ENCODE measurements at regions not wholly inside any gene's neighbourhood (a gene's known extent, or its start where the extent isn't known, plus 50 kb on each side); places are given as distances from the start of the nearest gene placed in this dataset.

DNA sequence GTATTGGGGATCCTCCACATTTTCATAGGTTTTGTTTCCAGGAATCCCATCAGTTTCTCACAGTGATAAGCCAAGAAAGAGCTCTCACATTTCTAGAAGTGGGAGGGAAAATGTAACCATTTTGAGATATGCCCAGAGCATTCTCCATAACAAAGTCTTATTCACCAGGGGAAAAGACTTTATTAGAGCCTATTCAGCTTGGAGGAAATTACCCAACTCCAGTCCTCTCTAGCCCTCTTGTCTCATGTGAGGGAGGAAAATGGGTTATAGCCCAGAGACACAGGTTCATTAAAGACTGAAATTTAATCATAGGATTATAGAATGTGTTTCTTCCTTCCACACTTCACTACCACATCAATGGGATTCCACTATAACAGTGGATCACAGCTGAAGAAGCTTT lies 61.6 kb upstream of the DYNC1I1 start:
- intact Hi-C loops (cut with micrococcal nuclease) (no loop called here), dilution Hi-C loops (cut with HindIII; ENCODE audit: low sequenced_read_pairs, unreplicated experiment) (no loop called here), in situ Hi-C loops (cut with MboI; ENCODE audit: low sequenced_read_pairs) (no loop called here)
- Histone ChIP-seq H2BK15ac (ENCODE audit: low read depth, low read length) (no peak overlapping the region), H3K79me1 (ENCODE audit: low read depth in 1 of 2, low read length in 2 of 2) (no peaks in the 10 kb centered on the region), H2BK20ac (ENCODE audit: low read depth, low read length) (no peak overlapping the region), H3K4ac (ENCODE audit: low read depth, low read length) (no peak overlapping the region), H3K4me2 (ENCODE audit: low read depth, low read length) (no peak overlapping the region), H4K20me1 (ENCODE audit: insufficient read depth, low read length) (no peaks in the 10 kb centered on the region), H3K56ac (ENCODE audit: extremely low read depth, insufficient read depth, low read length) (no peak overlapping the region), H3K27me3 (ENCODE audit: control insufficient read depth, insufficient read depth, low read length) (no peaks in the 10 kb centered on the region), H3K9ac (ENCODE audit: low read depth, low read length) (no peak overlapping the region), H4K8ac (ENCODE audit: low read depth in 2 of 2, low read length in 2 of 2) (no peak overlapping the region), H4K91ac (ENCODE audit: insufficient read depth, low read depth, low read length) (no peak overlapping the region), H3K4me3 (ENCODE audit: insufficient read depth, low read depth, low read length) (no peak overlapping the region), H2BK120ac (ENCODE audit: low read depth, low read length) (no peak overlapping the region), H2AFZ (replicated peaks; ENCODE audit: low read length, poor library complexity) (no peak overlapping the region), H3K36me3 (ENCODE audit: control insufficient read depth, insufficient read depth, low read length) (no peaks in the 10 kb centered on the region), H2AK5ac (ENCODE audit: low read depth, low read length) (no peak overlapping the region), H4K5ac (ENCODE audit: low read depth, low read length) (no peak overlapping the region), H3K18ac (ENCODE audit: low read depth, low read length) (no peak overlapping the region), H3K9me3 (ENCODE audit: control insufficient read depth, insufficient read depth, low read length) (no peaks in the 10 kb centered on the region), H3K27ac (ENCODE audit: insufficient read depth, low read length) (no peak overlapping the region), H3K9me1 (ENCODE audit: insufficient read depth, low read length) (no peaks in the 10 kb centered on the region), H3K14ac (replicated peaks; ENCODE audit: low read depth, low read length) (no peak overlapping the region), H3K4me1 (ENCODE audit: control insufficient read depth, insufficient read depth, low read length) (no peaks in the 10 kb centered on the region), H3K23ac (ENCODE audit: low read depth, low read length) (no peak overlapping the region), H2BK5ac (ENCODE audit: low read depth, low read length, poor library complexity, severe bottlenecking) (no peak overlapping the region), H2AK9ac (replicated peaks; ENCODE audit: low read depth, low read length, poor library complexity) (no peak overlapping the region)
- ChIA-PET POLR2A (ENCODE audit: unreplicated experiment) (no interaction called here), CTCF (no interaction called here)
- BruUV-seq (replicated peaks) = no TSS peak
- no peak for ATAC-seq (ENCODE audit: low read depth)
- TF ChIP-seq, protein P1, sequence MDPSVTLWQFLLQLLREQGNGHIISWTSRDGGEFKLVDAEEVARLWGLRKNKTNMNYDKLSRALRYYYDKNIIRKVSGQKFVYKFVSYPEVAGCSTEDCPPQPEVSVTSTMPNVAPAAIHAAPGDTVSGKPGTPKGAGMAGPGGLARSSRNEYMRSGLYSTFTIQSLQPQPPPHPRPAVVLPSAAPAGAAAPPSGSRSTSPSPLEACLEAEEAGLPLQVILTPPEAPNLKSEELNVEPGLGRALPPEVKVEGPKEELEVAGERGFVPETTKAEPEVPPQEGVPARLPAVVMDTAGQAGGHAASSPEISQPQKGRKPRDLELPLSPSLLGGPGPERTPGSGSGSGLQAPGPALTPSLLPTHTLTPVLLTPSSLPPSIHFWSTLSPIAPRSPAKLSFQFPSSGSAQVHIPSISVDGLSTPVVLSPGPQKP (IDR thresholded peaks at IDR 0.05; ENCODE audit: borderline replicate concordance, low read depth, low read length) = no peak
- TF ChIP-seq MAZ (IDR thresholded peaks at IDR 0.05; ENCODE audit: borderline replicate concordance, low read depth, low read length) (no peak), CHD1 (IDR thresholded peaks at IDR 0.05; ENCODE audit: low read depth, low read length) (no peak)
- DNase-seq = no peak
